ENCODE measurements at regions not wholly inside any gene's neighbourhood (a gene's known extent, or its start where the extent isn't known, plus 50 kb on each side); places are given as distances from the start of the nearest gene placed in this dataset.
"Not testable (repeated sequence)": the region's sequence is repeated elsewhere in the genome, so short reads cannot be mapped to it uniquely, and the experiment has no call there.

GRCh38 chr6:105681061-105681460 is 278.2 kb upstream of the PREP start:
- DNase-seq = no peak

GRCh38 chr6:105680131-105680530 is 277.2 kb upstream of the PREP start:
- no peak for DNase-seq

GRCh38 chr6:105678516-105678915 is 275.6 kb upstream of the PREP start:
- DNase-seq = no peak

GRCh38 chr6:105677671-105678475 is 275.0 kb upstream of the PREP start:
- no peak for DNase-seq

- no peak for DNase-seq
Observed at GRCh38 chr6:105676857-105677256, 274.0 kb upstream of the PREP start.

GRCh38 chr6:105675715-105676397 is 273.0 kb upstream of the PREP start:
- DNase-seq = no peak

- not testable (repeated sequence) for DNase-seq
Observed at GRCh38 chr6:105672856-105673538, 270.1 kb upstream of the PREP start.

GRCh38 chr6:105669232-105669631 is 266.4 kb upstream of the PREP start:
- DNase-seq = no peak

GRCh38 chr6:105667056-105667455 is 264.2 kb upstream of the PREP start:
- no peak for DNase-seq

- DNase-seq = no peak
Observed at GRCh38 chr6:105664931-105665330, 262.0 kb upstream of the PREP start.

- no peak for DNase-seq
Observed at GRCh38 chr6:105651969-105652368, 249.1 kb upstream of the PREP start.

- no peak for DNase-seq
Observed at GRCh38 chr6:105650347-105650746, 247.5 kb upstream of the PREP start.

- DNase-seq = no peak
Observed at GRCh38 chr6:105649192-105649591, 246.3 kb upstream of the PREP start.

GRCh38 chr6:105648276-105648675 is 245.4 kb upstream of the PREP start:
- DNase-seq = no peak

- DNase-seq = peak; percentile 34
Observed at GRCh38 chr6:105646391-105646867, 243.5 kb upstream of the PREP start.

GRCh38 chr6:105645958-105646357 is 243.1 kb upstream of the PREP start:
- no peak for DNase-seq

- no peak for DNase-seq
Observed at GRCh38 chr6:105645156-105645555, 242.3 kb upstream of the PREP start.

GRCh38 chr6:105644691-105645090 is 241.8 kb upstream of the PREP start:
- DNase-seq = no peak

- DNase-seq = no peak
Observed at GRCh38 chr6:105644073-105644489, 241.2 kb upstream of the PREP start.

GRCh38 chr6:105642708-105643107 is 239.8 kb upstream of the PREP start:
- no peak for DNase-seq

- DNase-seq = no peak
Observed at GRCh38 chr6:105641504-105641903, 238.6 kb upstream of the PREP start.

- DNase-seq = no peak
Observed at GRCh38 chr6:105639124-105639523, 236.2 kb upstream of the PREP start.

- DNase-seq = no peak
Observed at GRCh38 chr6:105633814-105634213, 230.9 kb upstream of the PREP start.

Data from activated CD4-positive, CD25-positive, alpha-beta regulatory T cell treated with anti-CD3 and anti-CD28 coated beads, Interleukin-2, amount 50 U/mL, for 72 hours (primary cell).